Kidney epithelial cell (primary cell): ENCODE measurements at regions not wholly inside any gene's neighbourhood (a gene's known extent, or its start where the extent isn't known, plus 50 kb on each side); places are given as distances from the start of the nearest gene placed in this dataset.

Source experiments
- DNase-seq: peaks from one replicate; pipeline ENCODE4 v3.0.0-alpha.2; 2010; ENCODE audit warnings: low read depth
- H3K27me3 ChIP-seq: 2 replicates; pipeline ENCODE4 v1.6.0; 2011; ENCODE audit warnings: low read length; ENCODE audit not compliant: control insufficient read depth, insufficient read depth
- H3K36me3 ChIP-seq: 2 replicates; pipeline ENCODE4 v1.5.1; 2011; ENCODE audit warnings: low read length; ENCODE audit not compliant: control insufficient read depth, insufficient read depth
- H3K4me3 ChIP-seq: 2 replicates; pipeline ENCODE4 v1.5.1; 2011; ENCODE audit warnings: low read depth, mild to moderate bottlenecking, control low read depth, low read length
- CTCF ChIP-seq: IDR thresholded peaks from 2 replicates; pipeline ENCODE4 v1.5.1; 2011; ENCODE audit warnings: mild to moderate bottlenecking, moderate library complexity, low read length, control low read depth, inconsistent platforms; ENCODE audit not compliant: insufficient read depth, poor library complexity, severe bottlenecking

GRCh38 chr2:34660741-34661140 lies 1061.6 kb upstream of the FAM98A start:
- Histone ChIP-seq H3K4me3 (no peak overlapping the region), H3K36me3 (no peaks in the 10 kb centered on the region), H3K27me3 (no peaks in the 10 kb centered on the region)
- no peak for DNase-seq
- TF ChIP-seq CTCF, result no peak

- no peak for TF ChIP-seq CTCF
- Histone ChIP-seq H3K27me3 (no peaks in the 10 kb centered on the region), H3K4me3 (no peak overlapping the region), H3K36me3 (no peaks in the 10 kb centered on the region)
- DNase-seq, result no peak
These were observed 1057.5 kb upstream of the FAM98A start for GRCh38 chr2:34656632-34657031.

GRCh38 chr2:34652636-34653035 lies 1053.5 kb upstream of the FAM98A start:
- H3K36me3 ChIP-seq, result no peaks in the 10 kb centered on the region
- no peak for DNase-seq
- no peaks in the 10 kb centered on the region for H3K27me3 ChIP-seq
- no peak for TF ChIP-seq CTCF
- no peak overlapping the region for H3K4me3 ChIP-seq

- no peak overlapping the region for H3K4me3 ChIP-seq
- DNase-seq, result no peak
- H3K36me3 ChIP-seq, result no peaks in the 10 kb centered on the region
- no peak for TF ChIP-seq CTCF
- no peaks in the 10 kb centered on the region for H3K27me3 ChIP-seq
These were observed 1047.8 kb upstream of the FAM98A start for GRCh38 chr2:34646901-34647300.

- no peak for TF ChIP-seq CTCF
These were observed 1033.2 kb upstream of the FAM98A start for GRCh38 chr2:34632327-34632726.

GRCh38 chr2:34627003-34627402 lies 1027.9 kb upstream of the FAM98A start:
- DNase-seq, result peak; percentile 86
- no peaks in the 10 kb centered on the region for H3K36me3 ChIP-seq
- H3K27me3 ChIP-seq, result no peaks in the 10 kb centered on the region
- no peak overlapping the region for H3K4me3 ChIP-seq
- no peak for TF ChIP-seq CTCF

More at GRCh38 chr2:34632327-34632726, 1033.2 kb upstream of the FAM98A start:
- H3K27me3 ChIP-seq, result no peaks in the 10 kb centered on the region
- no peak overlapping the region for H3K4me3 ChIP-seq
- H3K36me3 ChIP-seq, result no peaks in the 10 kb centered on the region
- DNase-seq, result no peak
